ENCODE measurements at regions not wholly inside any gene's neighbourhood (a gene's known extent, or its start where the extent isn't known, plus 50 kb on each side); places are given as distances from the start of the nearest gene placed in this dataset.
"Not testable (repeated sequence)": the region's sequence is repeated elsewhere in the genome, so short reads cannot be mapped to it uniquely, and the experiment has no call there.

DNA sequence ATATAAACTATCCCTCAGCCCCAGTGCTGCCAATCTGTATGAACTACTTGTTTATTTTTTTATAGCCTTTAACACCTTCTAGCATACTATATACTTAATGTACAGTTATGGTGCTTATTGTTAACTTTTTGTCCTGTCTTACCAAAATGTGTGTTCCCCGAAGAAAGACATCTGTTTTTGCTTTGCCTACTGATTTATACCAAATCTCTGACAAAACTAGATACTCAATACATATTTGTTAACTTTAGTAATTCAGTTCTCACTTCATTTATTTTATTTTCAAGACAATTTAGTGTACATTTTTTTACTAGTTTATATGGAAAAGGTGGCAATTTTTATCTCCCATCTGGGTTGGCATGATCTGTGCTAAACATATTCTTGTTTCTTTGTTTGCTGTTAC lies 824.3 kb upstream of the ATXN8OS start:
- no peak for DNase-seq (ENCODE audit: low read depth in 4 of 4, low spot score in 3 of 4)

GRCh38 chr13:69280399-69280798 lies 827.2 kb upstream of the ATXN8OS start:
- DNase-seq (ENCODE audit: low read depth in 4 of 4, low spot score in 3 of 4) = no peak

- DNase-seq (ENCODE audit: low read depth in 4 of 4, low spot score in 3 of 4) = no peak
These were observed 828.4 kb upstream of the ATXN8OS start for GRCh38 chr13:69279213-69279612.

DNA sequence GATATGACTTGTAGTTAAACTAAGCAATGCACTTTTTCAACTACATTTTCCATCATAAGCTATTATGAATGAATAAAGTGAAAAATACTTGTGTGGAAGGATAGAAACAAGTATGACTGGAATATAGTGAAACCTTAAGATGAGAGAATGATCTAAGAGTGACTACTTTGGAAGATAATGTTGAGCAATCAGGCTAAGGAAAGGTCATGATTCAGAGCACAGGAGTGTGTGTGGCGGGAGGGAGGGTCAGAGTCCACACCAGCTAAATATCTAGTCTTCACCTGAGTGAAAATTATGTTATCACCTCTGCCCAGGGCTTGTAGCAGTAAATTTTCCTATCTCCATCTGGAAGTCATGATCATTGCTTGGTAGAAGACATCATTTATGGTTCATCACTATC lies 833.4 kb upstream of the ATXN8OS start:
- DNase-seq (ENCODE audit: low read depth in 4 of 4, low spot score in 3 of 4) = no peak

DNA sequence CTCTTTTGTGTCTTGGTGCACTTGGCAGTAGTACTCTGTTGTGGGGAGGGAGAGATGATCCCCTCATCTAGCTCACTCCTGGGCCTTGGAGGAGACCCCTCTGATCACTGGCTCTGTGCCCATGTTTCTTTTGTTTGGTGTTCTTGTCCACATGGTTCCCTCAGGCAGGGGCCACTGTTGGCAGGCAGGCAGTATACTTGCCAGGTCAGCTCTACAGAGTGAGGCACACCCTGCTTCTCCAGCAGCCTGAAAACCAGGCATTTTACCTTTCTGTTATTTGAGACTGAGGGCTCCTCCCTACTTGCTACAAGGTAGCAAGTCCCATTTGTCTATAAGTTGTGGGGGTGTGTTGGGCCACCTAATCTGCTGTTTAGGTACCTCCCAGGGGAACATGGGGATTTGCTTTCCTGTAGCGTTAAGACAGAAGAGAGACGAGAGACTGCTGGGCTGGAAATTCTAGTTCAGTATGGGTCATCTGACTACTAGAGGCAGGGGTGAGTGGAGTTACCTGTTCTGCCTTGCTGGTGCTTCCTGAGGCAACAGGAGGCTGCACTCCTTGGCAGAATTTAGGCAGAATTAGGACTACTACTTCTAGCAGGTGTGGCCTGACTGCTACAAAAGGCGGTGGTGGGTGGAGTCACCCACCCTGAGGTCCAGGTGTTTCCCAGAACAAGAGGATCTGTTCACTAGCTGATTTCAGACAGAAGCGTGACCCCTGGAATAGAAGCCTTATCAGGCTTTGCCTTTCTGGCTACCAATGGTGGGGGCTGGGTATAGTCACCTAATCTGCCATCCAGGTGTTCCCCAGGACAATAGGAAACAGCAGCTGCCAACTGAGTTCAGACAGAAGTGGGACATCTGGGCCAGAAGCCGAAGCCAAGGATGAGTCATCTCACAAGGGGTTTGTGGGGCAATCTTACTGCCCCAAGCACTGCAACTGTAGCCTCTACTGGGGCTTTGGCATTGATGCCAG lies 843.0 kb upstream of the ATXN8OS start:
- DNase-seq (ENCODE audit: low read depth in 4 of 4, low spot score in 3 of 4) = no peak

GRCh38 chr13:69243366-69243765 lies 864.3 kb upstream of the ATXN8OS start:
- DNase-seq (ENCODE audit: low read depth in 4 of 4, low spot score in 3 of 4) = no peak

DNA sequence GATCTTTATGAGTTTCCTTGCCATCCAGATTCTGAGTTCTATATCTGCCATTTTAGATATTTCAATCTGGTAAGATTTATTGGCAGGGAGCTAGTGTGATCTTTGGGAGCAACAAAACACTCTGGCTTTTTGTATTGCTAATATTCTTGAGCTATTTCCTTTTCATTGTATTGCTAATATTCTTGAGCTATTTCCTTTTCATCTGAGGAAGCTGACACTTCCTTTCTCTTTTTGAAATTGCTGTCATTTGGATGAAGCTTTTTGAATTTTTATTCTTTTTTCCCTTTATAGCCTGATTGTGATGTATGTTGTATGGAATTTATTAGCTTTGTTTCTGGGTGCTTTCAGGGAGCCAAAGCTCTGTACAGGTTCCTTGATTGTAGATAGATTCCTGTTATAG lies 873.5 kb upstream of the ATXN8OS start:
- DNase-seq (ENCODE audit: low read depth in 4 of 4, low spot score in 3 of 4) = no peak

GRCh38 chr13:69226427-69226826 lies 881.2 kb upstream of the ATXN8OS start:
- no peak for DNase-seq (ENCODE audit: low read depth in 4 of 4, low spot score in 3 of 4)

GRCh38 chr13:69221633-69222498 lies 885.8 kb upstream of the ATXN8OS start:
- not testable (repeated sequence) for DNase-seq (ENCODE audit: low read depth in 4 of 4, low spot score in 3 of 4)

DNA sequence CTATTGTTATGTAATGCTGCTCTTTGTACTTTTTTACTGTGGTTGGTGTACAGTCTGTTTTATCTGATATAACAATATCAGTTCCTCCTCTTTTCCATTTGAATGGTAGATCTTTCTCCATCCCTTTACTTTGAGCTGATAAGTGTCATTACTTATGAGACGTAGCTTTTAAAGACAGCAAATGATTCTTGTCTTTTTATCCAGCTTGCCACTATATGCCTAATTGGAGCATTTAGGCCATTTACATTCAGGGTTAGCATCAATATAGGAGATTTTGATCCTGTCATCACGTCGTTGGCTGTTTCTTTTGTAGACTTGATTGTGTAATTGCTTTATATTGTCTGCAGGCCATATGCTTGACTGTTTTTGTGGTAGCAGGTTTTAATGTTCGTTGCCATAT lies 894.2 kb upstream of the ATXN8OS start:
- no peak for DNase-seq (ENCODE audit: low read depth in 4 of 4, low spot score in 3 of 4)

GRCh38 chr13:69204620-69205019 lies 903.0 kb upstream of the ATXN8OS start:
- DNase-seq (ENCODE audit: low read depth in 4 of 4, low spot score in 3 of 4) = no peak

DNA sequence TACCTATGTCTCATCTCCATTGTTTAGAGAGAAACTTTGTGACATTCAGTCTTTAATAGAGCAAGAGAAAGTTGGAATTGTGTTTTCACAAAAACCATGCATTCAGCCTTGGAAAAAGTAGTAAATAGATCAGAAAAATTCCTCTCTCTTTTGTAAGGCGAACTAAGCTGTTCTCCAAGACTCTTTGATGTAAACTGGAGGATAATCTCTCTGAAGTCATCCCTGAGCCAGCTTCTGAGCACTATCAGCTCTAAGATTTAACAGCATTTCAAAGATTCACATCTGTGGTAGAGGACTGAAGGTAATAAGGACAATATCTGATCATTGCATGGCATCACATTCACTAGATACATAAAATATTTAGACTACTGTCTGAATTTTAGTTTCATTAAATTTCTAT lies 904.6 kb upstream of the ATXN8OS start:
- DNase-seq (ENCODE audit: low read depth in 4 of 4, low spot score in 3 of 4) = no peak

- DNase-seq (ENCODE audit: low read depth in 4 of 4, low spot score in 3 of 4) = no peak
These were observed 908.0 kb upstream of the ATXN8OS start for GRCh38 chr13:69199664-69200063.

GRCh38 chr13:69198706-69199105 lies 908.9 kb upstream of the ATXN8OS start:
- no peak for DNase-seq (ENCODE audit: low read depth in 4 of 4, low spot score in 3 of 4)

GRCh38 chr13:69194130-69194529 lies 913.5 kb upstream of the ATXN8OS start:
- no peak for DNase-seq (ENCODE audit: low read depth in 4 of 4, low spot score in 3 of 4)

GRCh38 chr13:69180034-69180433 lies 927.6 kb upstream of the ATXN8OS start:
- DNase-seq (ENCODE audit: low read depth in 4 of 4, low spot score in 3 of 4) = no peak

GRCh38 chr13:69178000-69178399 lies 929.6 kb upstream of the ATXN8OS start:
- no peak for DNase-seq (ENCODE audit: low read depth in 4 of 4, low spot score in 3 of 4)

GRCh38 chr13:69168436-69168835 lies 939.2 kb upstream of the ATXN8OS start:
- no peak for DNase-seq (ENCODE audit: low read depth in 4 of 4, low spot score in 3 of 4)

DNA sequence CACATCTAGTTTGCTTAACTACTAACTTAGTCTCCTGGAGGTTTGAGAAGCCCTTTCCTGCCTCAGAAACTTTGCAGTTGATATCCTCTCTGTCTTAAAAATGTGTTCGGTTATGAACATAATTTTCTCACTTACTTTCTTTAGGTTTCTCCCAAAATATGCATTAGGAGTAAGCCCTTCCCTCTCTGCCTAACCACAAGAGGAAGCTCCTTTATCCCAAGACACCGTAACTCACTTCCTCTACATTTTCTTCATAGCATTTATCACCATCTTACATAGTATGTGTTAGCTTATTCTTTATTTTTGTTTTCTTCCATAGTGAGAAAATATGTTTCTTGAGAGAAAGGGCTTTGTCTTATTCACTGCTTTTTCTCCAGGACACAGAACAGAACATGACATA lies 952.5 kb upstream of the ATXN8OS start:
- no peak for DNase-seq (ENCODE audit: low read depth in 4 of 4, low spot score in 3 of 4)

- DNase-seq (ENCODE audit: low read depth in 4 of 4, low spot score in 3 of 4) = no peak
These were observed 965.5 kb upstream of the ATXN8OS start for GRCh38 chr13:69142101-69142500.

DNA sequence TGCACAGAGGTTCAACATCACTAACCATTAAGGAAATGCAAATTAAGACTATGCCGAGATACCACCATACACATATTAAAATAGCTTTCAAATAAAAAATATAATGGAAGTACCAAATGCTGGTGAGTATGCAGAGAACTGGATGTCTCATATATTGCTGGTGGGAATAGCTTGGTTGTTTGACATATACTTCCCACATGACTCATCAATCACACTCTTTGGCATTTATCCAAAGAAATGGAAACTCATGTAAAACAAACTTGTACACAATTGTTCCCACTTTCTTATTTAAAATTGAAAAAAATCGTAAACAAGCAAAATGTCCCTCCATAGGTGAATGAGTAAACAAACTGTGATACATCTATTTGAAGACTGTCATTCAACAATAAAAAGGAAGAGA lies 982.6 kb upstream of the ATXN8OS start:
- no peak for DNase-seq (ENCODE audit: low read depth in 4 of 4, low spot score in 3 of 4)
